GM21576 (cell line): ENCODE measurements at regions not wholly inside any gene's neighbourhood (a gene's known extent, or its start where the extent isn't known, plus 50 kb on each side); places are given as distances from the start of the nearest gene placed in this dataset.

Experiments
- ATAC-seq: cut with Tn5 transposase; IDR thresholded peaks from one replicate; pipeline ENCODE4 v1.9.1; 2021; ENCODE audit warnings: mild to moderate bottlenecking, moderate library complexity; ENCODE audit not compliant: unreplicated experiment

- ATAC-seq = no peak
These were observed 136.1 kb upstream of the FAM83B start for GRCh38 chr6:54710456-54710855.

- no peak for ATAC-seq
These were observed 130.6 kb upstream of the FAM83B start for GRCh38 chr6:54716010-54716409.

GRCh38 chr6:54716877-54717276 is 129.7 kb upstream of the FAM83B start:
- ATAC-seq = no peak

GRCh38 chr6:54717849-54718455 is 128.6 kb upstream of the FAM83B start:
- ATAC-seq = peak; percentile 91

GRCh38 chr6:54718541-54719023 is 128.0 kb upstream of the FAM83B start:
- no peak for ATAC-seq

GRCh38 chr6:54719131-54719530 is 127.4 kb upstream of the FAM83B start:
- no peak for ATAC-seq

- ATAC-seq = no peak
These were observed 126.9 kb upstream of the FAM83B start for GRCh38 chr6:54719633-54720032.

- no peak for ATAC-seq
These were observed 124.2 kb upstream of the FAM83B start for GRCh38 chr6:54722328-54722727.

GRCh38 chr6:54729716-54730115 is 116.9 kb upstream of the FAM83B start:
- ATAC-seq = no peak

GRCh38 chr6:54730767-54731630 is 115.6 kb upstream of the FAM83B start:
- no peak for ATAC-seq

- no peak for ATAC-seq
These were observed 109.3 kb upstream of the FAM83B start for GRCh38 chr6:54737247-54737646.

GRCh38 chr6:54747955-54748354 is 98.6 kb upstream of the FAM83B start:
- no peak for ATAC-seq

- no peak for ATAC-seq
These were observed 92.2 kb upstream of the FAM83B start for GRCh38 chr6:54754406-54754805.

- ATAC-seq = no peak
These were observed 88.2 kb upstream of the FAM83B start for GRCh38 chr6:54758340-54758739.

GRCh38 chr6:54768494-54768893 is 78.1 kb upstream of the FAM83B start:
- no peak for ATAC-seq

- ATAC-seq = no peak
These were observed 76.2 kb upstream of the FAM83B start for GRCh38 chr6:54770328-54770727.

- no peak for ATAC-seq
These were observed 74.6 kb upstream of the FAM83B start for GRCh38 chr6:54771968-54772367.

GRCh38 chr6:54772610-54773009 is 74.0 kb upstream of the FAM83B start:
- no peak for ATAC-seq

- ATAC-seq = no peak
These were observed 71.0 kb upstream of the FAM83B start for GRCh38 chr6:54775576-54775975.

- ATAC-seq = no peak
These were observed 69.7 kb upstream of the FAM83B start for GRCh38 chr6:54776891-54777290.

GRCh38 chr6:54778731-54779130 is 67.8 kb upstream of the FAM83B start:
- ATAC-seq = no peak

GRCh38 chr6:54784011-54784410 is 62.6 kb upstream of the FAM83B start:
- no peak for ATAC-seq
